ENCODE measurements at regions not wholly inside any gene's neighbourhood (a gene's known extent, or its start where the extent isn't known, plus 50 kb on each side); places are given as distances from the start of the nearest gene placed in this dataset.

GRCh38 chr18:40011201-40011600 lies 1943.8 kb upstream of the PIK3C3 start:
- DNase-seq: no peak

- no peak for DNase-seq
These were observed 1948.4 kb upstream of the PIK3C3 start for GRCh38 chr18:40006634-40007033.

DNA sequence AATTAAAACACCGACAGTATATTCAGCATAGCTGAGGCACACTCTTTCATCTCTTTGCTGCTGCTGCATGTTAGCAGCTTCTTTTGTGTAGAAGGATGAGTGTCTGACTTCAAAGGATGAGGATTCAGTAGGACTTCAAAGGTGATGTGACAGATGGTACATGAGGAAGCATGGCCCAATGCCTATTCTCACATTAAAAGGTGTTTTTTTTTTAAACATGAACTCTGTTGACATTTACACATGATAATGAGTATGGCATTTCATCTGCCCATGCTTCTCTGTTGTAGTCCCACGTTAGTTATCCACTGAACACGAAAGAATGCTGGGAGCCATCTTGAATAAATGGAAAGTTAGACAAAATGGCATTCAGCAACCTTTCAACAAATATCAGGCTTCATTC lies 1950.8 kb upstream of the PIK3C3 start:
- DNase-seq: no peak

DNA sequence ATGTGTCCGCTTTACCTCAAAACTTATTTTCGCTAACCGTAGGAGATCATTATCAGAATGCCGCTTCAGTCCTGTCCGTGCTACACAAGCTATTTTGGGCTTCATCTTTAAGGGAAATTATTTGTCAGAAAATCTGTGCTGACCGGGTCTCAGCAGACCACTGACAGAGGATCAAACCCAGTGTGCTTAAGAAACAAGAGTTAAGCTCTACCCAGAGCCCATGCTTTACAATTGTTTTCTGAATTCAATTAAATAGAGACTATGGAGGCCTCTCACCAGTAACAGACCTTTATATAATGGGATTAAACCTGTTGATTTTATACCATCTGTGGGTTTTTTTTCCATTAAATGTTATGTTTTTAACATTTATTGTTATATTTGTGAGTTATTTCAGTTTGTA lies 1956.7 kb upstream of the PIK3C3 start:
- DNase-seq: no peak

DNA sequence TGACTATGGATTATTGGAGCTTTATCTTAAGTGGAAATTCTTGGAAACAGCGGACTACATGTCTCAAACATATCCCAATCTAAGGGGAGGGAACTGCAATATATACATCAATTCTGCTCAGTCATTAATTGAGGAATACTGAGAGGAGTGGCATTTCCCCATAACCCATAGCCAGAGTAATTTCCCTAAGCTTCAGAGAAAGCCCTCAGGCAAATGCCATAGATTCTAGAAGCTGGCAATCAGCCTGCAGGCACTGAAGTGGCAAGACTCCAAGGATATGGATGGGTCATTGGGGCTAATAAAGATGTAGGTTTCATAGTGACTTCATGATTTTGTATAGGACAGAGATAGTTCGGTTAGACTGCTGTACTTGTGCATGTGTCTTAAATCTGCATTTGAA lies 1960.5 kb upstream of the PIK3C3 start:
- no peak for DNase-seq

DNA sequence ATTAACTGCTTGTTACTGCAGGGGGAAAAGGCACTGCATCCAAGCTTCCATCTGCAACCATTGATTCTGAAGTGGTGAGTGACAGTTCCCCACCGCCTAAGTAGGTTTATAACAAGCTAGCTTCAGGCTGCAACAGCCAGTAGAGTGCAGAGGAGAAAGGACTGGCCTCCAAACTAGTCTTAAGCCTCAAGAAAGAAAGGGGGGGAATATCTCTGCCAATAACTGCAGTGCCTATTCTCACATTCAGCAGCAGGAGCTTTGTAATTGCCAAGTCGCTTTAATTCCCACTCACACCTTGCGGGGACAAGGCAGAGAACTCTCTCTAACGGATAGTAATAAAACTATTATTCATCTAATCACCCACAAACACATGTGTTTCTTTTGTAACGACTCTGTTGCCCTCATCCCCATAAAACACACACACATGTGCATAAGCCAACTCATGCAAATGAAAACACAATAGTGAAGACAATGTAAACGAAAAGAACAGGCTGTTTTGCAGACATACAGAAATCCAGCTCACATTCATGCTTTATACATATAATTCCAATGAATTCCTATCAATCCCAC lies 1963.3 kb upstream of the PIK3C3 start:
- DNase-seq: no peak

- DNase-seq: no peak
These were observed 1964.5 kb upstream of the PIK3C3 start for GRCh38 chr18:39990540-39990939.

- no peak for DNase-seq
These were observed 1978.3 kb upstream of the PIK3C3 start for GRCh38 chr18:39976771-39977170.

GRCh38 chr18:39972521-39972920 lies 1982.5 kb upstream of the PIK3C3 start:
- DNase-seq: no peak

GRCh38 chr18:39969803-39970494 lies 1985.1 kb upstream of the PIK3C3 start:
- DNase-seq: no peak

- DNase-seq: no peak
These were observed 1988.8 kb upstream of the PIK3C3 start for GRCh38 chr18:39966275-39966674.

DNA sequence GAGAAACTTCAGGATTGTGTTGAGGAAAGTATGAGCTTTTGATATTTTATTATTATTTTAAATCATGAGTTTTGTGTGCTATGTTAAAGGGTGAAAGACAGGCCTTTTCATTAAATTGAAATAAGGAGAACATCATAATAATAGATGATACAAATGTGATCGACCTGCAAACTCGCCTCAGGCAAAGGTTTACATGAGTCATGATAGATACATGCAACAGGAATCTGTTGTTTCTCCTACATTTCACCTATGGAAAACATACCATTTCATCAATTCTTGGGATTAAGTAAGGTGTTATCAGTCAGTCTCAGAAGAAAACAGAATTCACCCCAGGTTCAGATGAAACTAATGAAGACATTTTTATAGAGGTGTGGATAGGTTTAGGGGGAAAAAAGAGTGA lies 1992.5 kb upstream of the PIK3C3 start:
- DNase-seq: no peak

- DNase-seq: no peak
These were observed 1994.5 kb upstream of the PIK3C3 start for GRCh38 chr18:39960550-39960949.

DNA sequence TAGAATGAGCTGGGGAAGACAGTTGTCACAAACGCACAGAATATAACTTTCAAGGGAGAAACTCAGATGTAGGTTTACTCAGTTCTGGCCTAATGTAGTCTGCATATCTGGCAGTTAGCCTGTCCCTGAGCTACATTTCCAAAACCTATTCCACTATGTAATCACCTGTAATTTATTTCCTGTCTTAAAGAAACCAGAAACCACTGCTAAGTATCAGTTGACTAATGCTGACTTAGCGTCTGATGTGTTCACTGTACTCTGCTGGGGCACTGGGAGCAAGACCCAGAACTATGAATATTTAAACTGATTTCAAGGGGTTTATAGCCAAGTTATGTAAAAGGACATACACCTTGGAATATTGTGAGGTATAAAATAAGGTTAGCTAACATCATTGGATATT lies 1995.2 kb upstream of the PIK3C3 start:
- DNase-seq: no peak

DNA sequence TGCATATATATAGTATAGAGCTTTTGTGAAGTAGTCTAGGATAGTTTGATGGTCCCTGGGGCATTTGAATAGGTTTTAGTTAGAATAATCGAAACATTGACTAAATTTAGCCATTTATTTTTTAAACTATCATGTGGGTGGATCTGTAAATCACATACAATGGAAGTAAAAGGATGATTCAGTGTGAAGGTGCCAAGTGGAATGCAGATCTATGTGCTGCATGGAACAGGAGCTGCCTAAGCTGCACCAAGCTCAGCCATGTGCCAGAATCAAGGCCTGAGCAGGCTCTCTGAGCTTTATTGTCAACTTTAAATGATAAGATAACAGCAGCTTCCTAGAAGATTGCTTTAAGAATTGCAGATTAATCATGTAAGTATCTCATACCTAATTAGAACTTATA lies 1996.2 kb upstream of the PIK3C3 start:
- DNase-seq: no peak

DNA sequence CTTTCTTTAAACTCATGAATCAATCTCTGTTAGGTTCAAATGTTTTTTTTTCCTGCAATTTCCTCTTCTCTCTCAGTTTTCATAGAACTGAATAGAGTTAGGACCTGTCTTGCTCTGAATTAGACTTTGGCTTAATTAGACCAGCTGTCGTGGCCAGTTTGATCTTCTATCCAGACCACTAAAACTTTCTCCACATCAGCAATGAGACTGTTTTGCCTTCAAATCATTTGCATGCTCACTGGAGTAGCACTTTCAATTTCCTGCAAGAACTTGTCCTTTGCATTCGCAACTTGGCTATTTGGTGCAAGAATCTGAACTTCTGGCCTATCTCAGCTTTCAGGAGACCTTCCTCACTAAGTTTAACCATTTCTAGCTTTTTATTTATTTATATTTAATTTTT lies 2002.2 kb upstream of the PIK3C3 start:
- DNase-seq: no peak

- no peak for DNase-seq
These were observed 2003.8 kb upstream of the PIK3C3 start for GRCh38 chr18:39951142-39951720.

GRCh38 chr18:39946623-39947061 lies 2008.4 kb upstream of the PIK3C3 start:
- no peak for DNase-seq

DNA sequence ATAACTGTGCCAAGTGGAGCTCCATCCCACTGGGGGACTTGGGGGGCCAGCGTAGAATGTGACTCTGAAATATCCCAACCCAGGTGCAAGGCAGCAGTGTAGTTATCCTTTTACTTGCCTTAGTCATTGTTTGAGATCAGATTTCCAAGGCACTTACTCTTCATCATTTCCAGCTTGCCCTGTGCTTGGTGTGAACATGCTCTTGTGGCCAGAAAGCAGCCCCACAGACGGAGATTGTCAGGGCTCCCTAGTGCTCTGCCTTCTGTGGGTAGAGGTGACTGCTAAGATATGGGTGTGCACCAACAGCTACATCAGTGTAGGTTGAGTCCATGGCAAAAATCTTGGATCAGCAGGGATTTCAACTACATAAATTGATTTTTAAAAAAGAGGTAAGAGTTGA lies 2010.0 kb upstream of the PIK3C3 start:
- no peak for DNase-seq

GRCh38 chr18:39942702-39943101 lies 2012.3 kb upstream of the PIK3C3 start:
- no peak for DNase-seq

GRCh38 chr18:39938676-39939608 lies 2016.1 kb upstream of the PIK3C3 start:
- DNase-seq: no peak

DNA sequence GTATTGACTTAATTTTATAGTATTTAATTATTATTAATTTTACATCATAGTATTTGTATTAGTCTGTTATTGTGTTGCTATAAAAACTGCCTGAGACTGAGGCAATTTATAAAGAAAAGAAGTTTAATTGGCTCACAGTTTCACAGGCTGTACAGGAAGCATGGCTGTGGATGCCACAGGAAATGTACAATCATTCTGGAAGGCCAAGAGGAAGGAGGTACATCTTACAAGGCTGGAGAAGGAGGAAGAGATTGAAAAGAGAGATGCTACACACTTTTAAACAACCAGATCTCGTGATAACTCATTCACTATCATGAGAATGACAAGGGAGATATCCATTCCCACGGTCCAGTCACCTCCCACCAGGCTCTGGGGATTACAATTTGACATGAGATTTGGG lies 2019.4 kb upstream of the PIK3C3 start:
- DNase-seq: no peak

DNA sequence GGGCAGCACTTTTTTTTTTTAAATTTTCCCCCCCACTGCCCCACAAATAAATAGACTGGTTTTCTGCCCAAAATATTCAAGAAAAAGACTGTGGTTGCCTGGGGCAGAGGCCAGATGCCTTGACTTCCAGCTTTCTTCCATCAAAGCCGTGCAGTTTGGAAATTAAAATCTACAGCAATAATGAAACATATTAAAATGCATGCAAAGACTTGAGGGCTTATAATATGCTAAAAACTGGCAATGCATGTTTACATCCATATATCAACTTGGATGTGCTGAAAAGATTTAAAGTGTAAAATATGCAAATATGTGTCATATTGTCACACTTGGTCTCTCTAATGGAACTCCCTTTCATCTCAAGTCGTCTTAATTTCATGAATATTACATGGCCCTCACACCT lies 2036.2 kb upstream of the PIK3C3 start:
- no peak for DNase-seq
